HEK293T (cell line): ENCODE measurements at regions not wholly inside any gene's neighbourhood (a gene's known extent, or its start where the extent isn't known, plus 50 kb on each side); places are given as distances from the start of the nearest gene placed in this dataset.

Source experiments
- CTCF ChIA-PET: fragments of 350-600 bp; formaldehyde crosslinking; extraction: SDS; loops from one replicate; lab custom pipeline; 2021; ENCODE audit warnings: antibody characterized with exemption, inconsistent platforms; lab: Yijun Ruan, JAX
- POLR2A ChIA-PET: fragments of 350-600 bp; formaldehyde crosslinking; extraction: SDS; loops from one replicate; lab custom pipeline; 2020; ENCODE audit warnings: antibody characterized with exemption, inconsistent platforms; lab: Yijun Ruan, JAX
- DNase-seq: peaks from one replicate; pipeline ENCODE4 v3.0.0; 2012; ENCODE audit warnings: mixed read lengths; ENCODE audit errors: extremely low spot score
- ARNT ChIP-seq: fragments of 450-650 bp; IDR thresholded peaks from 2 replicates; pipeline ENCODE4 v1.6.1; 2017; ENCODE audit warnings: mild to moderate bottlenecking
- BHLHE40 ChIP-seq: fragments of 450-650 bp; IDR thresholded peaks from 2 replicates; pipeline ENCODE4 v1.6.1; 2016; ENCODE audit warnings: mild to moderate bottlenecking, moderate library complexity, borderline replicate concordance
- CTBP1 ChIP-seq: fragments of 450-650 bp; IDR thresholded peaks from 2 replicates; pipeline ENCODE4 v1.6.1; 2016; ENCODE audit warnings: borderline replicate concordance
- ELF4 ChIP-seq: fragments of 450-650 bp; IDR thresholded peaks from 2 replicates; pipeline ENCODE4 v1.6.1; 2017; ENCODE audit warnings: antibody characterized with exemption
- FOXA1 ChIP-seq: fragments of 450-650 bp; IDR thresholded peaks from 2 replicates; pipeline ENCODE4 v1.6.1; 2016; ENCODE audit warnings: mild to moderate bottlenecking
- FOXK2 ChIP-seq: fragments of 450-650 bp; IDR thresholded peaks from 2 replicates; pipeline ENCODE4 v1.6.1; 2016; ENCODE audit warnings: mild to moderate bottlenecking
- FOXM1 ChIP-seq: fragments of 450-650 bp; IDR thresholded peaks from 2 replicates; pipeline ENCODE4 v1.6.1; 2017; ENCODE audit warnings: mild to moderate bottlenecking, borderline replicate concordance
- HDGF ChIP-seq: fragments of 450-650 bp; IDR thresholded peaks from 2 replicates; pipeline ENCODE4 v1.6.1; 2017; ENCODE audit warnings: antibody characterized with exemption, borderline replicate concordance
- L3MBTL2 ChIP-seq: fragments of 450-650 bp; conservative IDR thresholded peaks from 2 replicates; pipeline ENCODE4 v1.6.1; 2016; ENCODE audit warnings: mild to moderate bottlenecking
- LEF1 ChIP-seq: fragments of 450-650 bp; IDR thresholded peaks from 2 replicates; pipeline ENCODE4 v1.6.1; 2017; ENCODE audit warnings: mild to moderate bottlenecking, borderline replicate concordance
- NFRKB ChIP-seq: fragments of 450-650 bp; IDR thresholded peaks from 2 replicates; pipeline ENCODE4 v1.6.1; 2016; ENCODE audit warnings: mild to moderate bottlenecking, moderate library complexity
- SP1 ChIP-seq: fragments of 450-650 bp; IDR thresholded peaks from 2 replicates; pipeline ENCODE4 v1.6.1; 2017
- SUZ12 ChIP-seq: fragments of 450-650 bp; IDR thresholded peaks from 2 replicates; pipeline ENCODE4 v1.6.1; 2016; ENCODE audit warnings: mild to moderate bottlenecking
- TARDBP ChIP-seq: fragments of 450-650 bp; IDR thresholded peaks from 2 replicates; pipeline ENCODE4 v1.6.1; 2016
- ZNF384 ChIP-seq: fragments of 450-650 bp; IDR thresholded peaks from 2 replicates; pipeline ENCODE4 v1.6.1; 2016
- TF ChIP-seq, protein P1 (sequence below): fragments of 450-650 bp; IDR thresholded peaks from 2 replicates; pipeline ENCODE4 v1.6.1; 2016

DNA sequence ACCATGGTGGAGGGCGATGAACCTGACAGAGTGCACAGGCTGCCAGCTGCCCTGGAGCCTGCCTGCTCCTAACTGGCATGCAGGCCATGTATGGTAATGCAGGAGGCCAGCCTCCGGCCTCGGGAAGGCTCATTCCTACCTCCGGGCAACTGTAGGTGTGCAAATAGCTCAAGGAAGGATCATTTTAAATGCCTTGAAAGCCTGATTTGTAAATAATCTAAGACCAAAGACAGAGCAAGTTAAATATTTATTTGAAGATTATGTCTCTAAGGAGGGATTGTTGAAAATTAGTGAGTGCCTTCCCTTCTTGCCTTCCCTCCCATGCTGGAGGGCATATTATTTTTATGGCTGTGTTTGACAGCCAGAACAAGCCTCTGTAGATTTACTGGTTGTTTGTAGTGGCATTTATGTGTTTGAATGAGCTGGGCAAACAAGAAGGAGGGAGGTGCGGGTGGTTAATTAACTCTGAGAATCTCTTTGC, 285.7 kb upstream of the TUT7 start:
- ChIA-PET CTCF (interaction anchor here (1.0 to 1.1 kb wide), 3 partner anchors 153 to 450 kb away, joined by 3 read pairs; no protein-coding TSS in a partner anchor), POLR2A (no interaction called here)
- peak; percentile 45 for DNase-seq
- TF ChIP-seq NFRKB (no peak), FOXA1 (peak; percentile 65; the same call in 1 of the 2 replicates)
- TF ChIP-seq, protein P1, sequence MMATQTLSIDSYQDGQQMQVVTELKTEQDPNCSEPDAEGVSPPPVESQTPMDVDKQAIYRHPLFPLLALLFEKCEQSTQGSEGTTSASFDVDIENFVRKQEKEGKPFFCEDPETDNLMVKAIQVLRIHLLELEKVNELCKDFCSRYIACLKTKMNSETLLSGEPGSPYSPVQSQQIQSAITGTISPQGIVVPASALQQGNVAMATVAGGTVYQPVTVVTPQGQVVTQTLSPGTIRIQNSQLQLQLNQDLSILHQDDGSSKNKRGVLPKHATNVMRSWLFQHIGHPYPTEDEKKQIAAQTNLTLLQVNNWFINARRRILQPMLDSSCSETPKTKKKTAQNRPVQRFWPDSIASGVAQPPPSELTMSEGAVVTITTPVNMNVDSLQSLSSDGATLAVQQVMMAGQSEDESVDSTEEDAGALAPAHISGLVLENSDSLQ = peak; percentile 76; the same call in 1 of the 2 replicates

DNA sequence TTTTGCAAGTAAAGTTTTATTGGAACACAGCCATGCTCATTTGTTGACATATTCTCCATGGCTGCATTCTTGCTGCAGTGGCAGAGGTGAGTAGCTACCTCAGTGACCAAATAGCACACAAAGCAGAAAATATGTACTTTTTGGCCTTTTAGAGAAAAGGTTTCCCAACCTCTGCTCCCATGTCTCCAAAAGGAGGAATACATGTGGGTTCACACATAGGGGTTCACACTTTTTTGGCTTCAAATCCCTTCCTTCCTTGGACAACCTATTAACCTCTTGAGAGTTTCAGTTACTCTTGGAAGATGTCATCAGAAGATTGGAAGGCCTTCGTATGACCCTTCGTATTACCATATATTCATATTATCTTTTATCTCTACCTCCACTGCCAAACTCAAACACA, 285.1 kb upstream of the TUT7 start:
- POLR2A ChIA-PET = no interaction called here
- CTCF ChIA-PET = interaction anchor here (0.6 to 1.1 kb wide), 2 partner anchors 297 to 451 kb away, joined by 3 to 5 read pairs; no protein-coding TSS in a partner anchor
- TF ChIP-seq L3MBTL2 (no peak), SUZ12 (no peak), FOXK2 (no peak), SP1 (no peak)
- DNase-seq = no peak

DNA sequence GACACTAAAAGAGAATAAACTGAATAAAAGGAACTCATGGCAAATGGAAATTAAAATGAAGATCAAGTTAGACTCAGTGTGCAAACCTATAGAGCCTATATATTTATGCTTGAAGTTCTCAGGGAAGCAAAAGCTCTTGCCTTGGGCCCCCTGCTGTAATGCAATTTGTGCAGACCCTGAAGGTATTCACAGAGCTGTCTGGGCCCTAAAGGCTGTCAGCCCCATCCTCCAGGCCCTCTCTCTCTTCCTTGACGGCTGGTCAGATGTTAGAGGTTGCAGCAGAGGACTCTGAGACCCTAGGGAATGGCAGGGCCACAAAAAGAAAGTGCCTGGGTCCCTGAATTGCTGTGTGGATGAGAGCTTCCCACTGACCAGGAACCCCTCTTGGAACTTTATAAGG, 283.9 kb upstream of the TUT7 start:
- CTCF ChIA-PET = interaction anchor here (0.6 to 1.2 kb wide), 7 partner anchors 101 to 1438 kb away, joined by 3 to 4 read pairs (median 4); no protein-coding TSS in a partner anchor
- POLR2A ChIA-PET = interaction anchor here (0.7 kb wide), 1 partner anchor 421 kb away, joined by 3 read pairs; no protein-coding TSS in a partner anchor
- no peak for DNase-seq
- TF ChIP-seq BHLHE40 (no peak), SUZ12 (no peak), CTBP1 (no peak), NFRKB (no peak), ARNT (no peak), ELF4 (no peak), FOXK2 (no peak)
- TF ChIP-seq, protein P1 = no peak

DNA sequence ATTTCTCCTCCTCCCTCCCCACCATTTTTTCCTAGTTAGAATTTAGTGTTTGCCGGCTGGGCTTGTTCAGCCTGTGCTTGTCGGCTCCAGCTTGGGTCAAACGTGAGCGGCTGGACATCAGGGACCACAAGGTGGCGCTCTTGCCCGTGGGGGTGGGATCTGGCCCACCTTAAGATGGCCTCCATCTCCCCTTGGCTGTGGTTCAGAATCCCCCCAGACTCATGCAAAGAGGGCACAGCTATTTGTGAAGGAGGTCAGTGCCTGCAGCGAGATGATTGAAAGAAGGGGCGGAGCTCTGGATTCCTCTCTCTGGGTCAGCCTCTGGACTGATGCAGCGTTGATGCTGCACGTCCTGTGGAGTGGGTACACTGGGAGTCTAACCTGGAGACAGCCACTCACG, 283.3 kb upstream of the TUT7 start:
- TF ChIP-seq ELF4 (no peak), ZNF384 (no peak), HDGF (no peak), SP1 (no peak), CTBP1 (no peak), FOXA1 (no peak), FOXK2 (no peak), FOXM1 (no peak), SUZ12 (no peak), TARDBP (no peak), L3MBTL2 (no peak), BHLHE40 (no peak), ARNT (no peak), LEF1 (no peak), NFRKB (no peak)
- TF ChIP-seq, protein P1 = no peak
- ChIA-PET CTCF (interaction anchor here (0.6 to 1.5 kb wide), 5 partner anchors 153 to 1439 kb away, joined by 3 to 5 read pairs (median 4); no protein-coding TSS in a partner anchor), POLR2A (interaction anchor here (0.7 kb wide), 1 partner anchor 420 kb away, joined by 3 read pairs; no protein-coding TSS in a partner anchor)
- DNase-seq = peak; percentile 69

DNA sequence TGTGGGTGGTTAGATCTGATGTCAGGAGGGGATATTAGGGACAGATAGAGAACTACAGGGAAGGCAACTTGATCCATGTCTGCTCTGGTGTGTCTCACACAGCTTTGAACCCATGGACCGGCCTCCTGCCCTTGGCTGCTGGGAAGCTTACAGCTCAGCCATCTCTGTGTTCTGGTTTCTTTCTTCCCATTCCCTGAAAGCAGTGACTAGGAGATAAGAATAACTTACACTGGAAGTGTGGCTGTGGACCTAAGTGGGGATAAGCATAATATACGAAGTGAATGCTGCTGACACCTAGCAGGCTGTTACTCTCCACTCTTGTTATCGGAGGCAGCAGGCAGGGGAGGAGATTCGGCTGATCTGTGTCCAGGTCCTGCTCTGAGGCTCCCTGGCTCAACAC, 282.3 kb upstream of the TUT7 start:
- TF ChIP-seq LEF1 (no peak), FOXK2 (no peak), SP1 (no peak), ARNT (no peak), HDGF (no peak), FOXM1 (no peak), FOXA1 (no peak), BHLHE40 (no peak), ELF4 (no peak)
- TF ChIP-seq, protein P1 = no peak
- POLR2A ChIA-PET = no interaction called here
- DNase-seq = no peak
- CTCF ChIA-PET = interaction anchor here (1.5 kb wide), 1 partner anchor 445 kb away, joined by 5 read pairs; no protein-coding TSS in a partner anchor

DNA sequence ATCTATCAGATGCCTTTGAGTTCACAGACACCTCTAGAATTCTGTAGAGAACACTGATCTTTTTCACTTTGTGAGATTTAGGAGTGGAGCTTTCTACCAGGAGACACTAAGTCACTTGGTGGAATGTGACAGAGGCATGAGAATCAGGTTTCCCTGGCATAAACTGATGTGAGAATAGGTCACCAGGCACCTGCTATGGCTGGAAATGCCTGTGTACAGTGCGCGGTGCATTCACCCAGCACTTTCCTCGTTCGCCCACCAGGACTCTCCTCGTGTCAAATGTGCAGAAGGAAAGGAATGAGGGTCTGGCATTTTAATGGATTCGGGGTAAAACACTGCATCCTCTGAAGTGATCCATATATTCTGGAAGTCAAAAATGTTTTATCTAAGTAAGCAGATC, 281.8 kb upstream of the TUT7 start:
- no peak for DNase-seq
- no peak for TF ChIP-seq LEF1
- no peak for TF ChIP-seq SP1
- no peak for TF ChIP-seq TARDBP
- TF ChIP-seq NFRKB = no peak
- TF ChIP-seq CTBP1 = no peak
- TF ChIP-seq FOXA1 = no peak
- no peak for TF ChIP-seq ARNT
- TF ChIP-seq ZNF384 = no peak
- no peak for TF ChIP-seq ELF4
- TF ChIP-seq FOXM1 = no peak
- TF ChIP-seq, protein P1 = no peak
- no peak for TF ChIP-seq L3MBTL2
- no peak for TF ChIP-seq SUZ12
- TF ChIP-seq FOXK2 = no peak
- no peak for TF ChIP-seq BHLHE40
- no peak for TF ChIP-seq HDGF
- POLR2A ChIA-PET = no interaction called here
- CTCF ChIA-PET = no interaction called here
